GM06990 (cell line): ENCODE measurements at regions not wholly inside any gene's neighbourhood (a gene's known extent, or its start where the extent isn't known, plus 50 kb on each side); places are given as distances from the start of the nearest gene placed in this dataset.

Source experiments
- DNase-seq: peaks from one replicate; pipeline ENCODE4 v3.0.0-alpha.2; 2011; ENCODE audit not compliant: insufficient read length; ENCODE audit errors: extremely low read depth
- H3K27me3 ChIP-seq: replicated peaks from 2 replicates; pipeline ENCODE4 v1.6.0; 2011; ENCODE audit warnings: low read length; ENCODE audit not compliant: control insufficient read depth, insufficient read depth
- H3K36me3 ChIP-seq: 2 replicates; pipeline ENCODE4 v1.5.1; 2011; ENCODE audit warnings: low read length; ENCODE audit not compliant: control insufficient read depth, insufficient read depth
- H3K4me3 ChIP-seq: replicated peaks from 2 replicates; pipeline ENCODE4 v1.5.1; 2011; ENCODE audit warnings: low read depth, mild to moderate bottlenecking, control low read depth, low read length
- CTCF ChIP-seq: IDR thresholded peaks from 2 replicates; pipeline ENCODE4 v1.5.1; 2011; ENCODE audit warnings: low read length, control low read depth, mild to moderate bottlenecking, inconsistent platforms; ENCODE audit not compliant: insufficient read depth, poor library complexity, severe bottlenecking

- DNase-seq = no peak
Observed at GRCh38 chr16:80109581-80109980, 431.2 kb upstream of the DYNLRB2 start.

GRCh38 chr16:80107900-80108299 is 432.9 kb upstream of the DYNLRB2 start:
- Histone ChIP-seq H3K36me3 (no peaks in the 10 kb centered on the region), H3K4me3 (no peak overlapping the region), H3K27me3 (peaks cover 1% of the 10 kb centered on the region; the same call in 1 of the 2 replicates)
- DNase-seq = no peak
- no peak for TF ChIP-seq CTCF

More at GRCh38 chr16:80109581-80109980, 431.2 kb upstream of the DYNLRB2 start:
- no peaks in the 10 kb centered on the region for H3K36me3 ChIP-seq
- TF ChIP-seq CTCF = no peak
- H3K27me3 ChIP-seq = peaks cover 1% of the 10 kb centered on the region; the same call in 1 of the 2 replicates
- H3K4me3 ChIP-seq = no peak overlapping the region

DNA sequence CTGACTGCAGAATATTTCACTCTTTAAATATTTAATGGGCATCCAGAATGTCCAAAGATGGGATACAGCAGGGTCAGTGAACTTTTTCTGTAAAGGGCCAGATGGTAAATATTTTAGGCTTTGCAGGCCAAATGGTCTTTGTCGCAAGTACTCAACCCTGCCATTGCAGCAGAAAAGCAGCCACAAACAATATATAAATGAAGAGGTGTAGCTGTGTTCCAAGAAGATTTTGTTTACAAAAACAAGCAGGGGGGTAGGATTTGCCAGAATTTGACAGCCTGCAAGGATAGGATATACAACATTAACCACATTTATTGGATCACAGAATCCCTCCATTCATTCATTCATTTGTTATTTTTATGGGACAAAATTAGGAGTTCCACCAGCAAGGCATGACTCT is 435.0 kb upstream of the DYNLRB2 start:
- no peaks in the 10 kb centered on the region for H3K36me3 ChIP-seq
- no peak for TF ChIP-seq CTCF
- no peak for DNase-seq
- no peak overlapping the region for H3K4me3 ChIP-seq
- H3K27me3 ChIP-seq = no peaks in the 10 kb centered on the region

- H3K27me3 ChIP-seq = no peaks in the 10 kb centered on the region
- no peak for TF ChIP-seq CTCF
- no peak overlapping the region for H3K4me3 ChIP-seq
- DNase-seq = no peak
- H3K36me3 ChIP-seq = no peaks in the 10 kb centered on the region
Observed at GRCh38 chr16:80105160-80105559, 435.6 kb upstream of the DYNLRB2 start.

GRCh38 chr16:80104401-80104800 is 436.4 kb upstream of the DYNLRB2 start:
- no peak overlapping the region for H3K4me3 ChIP-seq
- TF ChIP-seq CTCF = no peak
- no peaks in the 10 kb centered on the region for H3K36me3 ChIP-seq
- no peaks in the 10 kb centered on the region for H3K27me3 ChIP-seq
- no peak for DNase-seq

DNA sequence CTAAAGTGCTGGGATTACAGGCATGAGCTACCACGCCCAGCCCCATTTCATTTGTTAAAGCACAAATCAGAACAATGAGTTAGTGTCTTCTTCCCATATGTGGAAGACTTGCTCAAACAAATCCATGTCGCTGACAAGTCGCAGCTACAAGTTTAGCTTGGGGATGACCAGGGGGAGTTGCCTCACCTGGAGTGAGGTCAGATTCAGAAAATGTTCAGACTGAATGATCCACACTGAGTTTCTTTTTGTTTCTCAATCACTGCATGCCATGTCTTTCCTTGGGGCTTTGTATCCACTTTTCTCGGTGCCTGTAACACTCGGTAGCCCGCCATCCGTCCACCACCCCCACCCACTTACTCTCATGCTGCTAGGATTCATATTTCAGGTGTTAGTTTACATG is 437.3 kb upstream of the DYNLRB2 start:
- no peaks in the 10 kb centered on the region for H3K27me3 ChIP-seq
- H3K4me3 ChIP-seq = no peak overlapping the region
- no peaks in the 10 kb centered on the region for H3K36me3 ChIP-seq
- no peak for TF ChIP-seq CTCF
- no peak for DNase-seq
